ENCODE measurements at regions not wholly inside any gene's neighbourhood (a gene's known extent, or its start where the extent isn't known, plus 50 kb on each side); places are given as distances from the start of the nearest gene placed in this dataset.

DNA sequence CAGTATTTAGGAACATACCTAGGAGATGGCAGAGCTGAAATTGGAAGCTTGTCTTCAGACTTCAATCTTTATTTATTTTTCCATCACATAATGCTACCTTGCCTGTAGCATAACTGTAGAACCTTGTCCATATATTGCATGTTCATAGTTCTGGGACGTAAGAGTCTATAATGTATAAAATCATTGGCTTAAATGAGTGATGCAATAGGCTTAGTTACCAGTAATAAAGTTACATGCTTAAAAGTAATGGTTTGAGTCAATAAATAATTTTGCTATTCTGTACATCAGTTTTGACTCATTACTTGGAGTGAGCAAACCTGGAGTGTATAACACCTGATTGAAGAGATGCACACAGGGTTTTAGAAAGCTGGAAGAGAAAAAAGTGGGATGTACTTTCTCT is 229.3 kb downstream of the CDCA7 start:
- no peaks in the 10 kb centered on the region for H3K27me3 ChIP-seq (ENCODE audit: control insufficient read depth, insufficient read depth, low read length)
- no peak overlapping the region for H3K4me3 ChIP-seq (ENCODE audit: low read depth, low read length)
- no peak for DNase-seq (ENCODE audit: low read depth)
- ChIA-PET CTCF (no interaction called here), POLR2A (no interaction called here)
- TF ChIP-seq, protein P1, sequence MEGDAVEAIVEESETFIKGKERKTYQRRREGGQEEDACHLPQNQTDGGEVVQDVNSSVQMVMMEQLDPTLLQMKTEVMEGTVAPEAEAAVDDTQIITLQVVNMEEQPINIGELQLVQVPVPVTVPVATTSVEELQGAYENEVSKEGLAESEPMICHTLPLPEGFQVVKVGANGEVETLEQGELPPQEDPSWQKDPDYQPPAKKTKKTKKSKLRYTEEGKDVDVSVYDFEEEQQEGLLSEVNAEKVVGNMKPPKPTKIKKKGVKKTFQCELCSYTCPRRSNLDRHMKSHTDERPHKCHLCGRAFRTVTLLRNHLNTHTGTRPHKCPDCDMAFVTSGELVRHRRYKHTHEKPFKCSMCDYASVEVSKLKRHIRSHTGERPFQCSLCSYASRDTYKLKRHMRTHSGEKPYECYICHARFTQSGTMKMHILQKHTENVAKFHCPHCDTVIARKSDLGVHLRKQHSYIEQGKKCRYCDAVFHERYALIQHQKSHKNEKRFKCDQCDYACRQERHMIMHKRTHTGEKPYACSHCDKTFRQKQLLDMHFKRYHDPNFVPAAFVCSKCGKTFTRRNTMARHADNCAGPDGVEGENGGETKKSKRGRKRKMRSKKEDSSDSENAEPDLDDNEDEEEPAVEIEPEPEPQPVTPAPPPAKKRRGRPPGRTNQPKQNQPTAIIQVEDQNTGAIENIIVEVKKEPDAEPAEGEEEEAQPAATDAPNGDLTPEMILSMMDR (IDR thresholded peaks at IDR 0.05; ENCODE audit: insufficient read depth, low read depth, low read length): no peak
- no peaks in the 10 kb centered on the region for H3K36me3 ChIP-seq (ENCODE audit: control insufficient read depth, insufficient read depth, low read length)

- ChIA-PET CTCF (no interaction called here), POLR2A (no interaction called here)
- DNase-seq (ENCODE audit: low read depth): no peak
- no peak overlapping the region for H3K4me3 ChIP-seq (ENCODE audit: low read depth, low read length)
- H3K27me3 ChIP-seq (ENCODE audit: control insufficient read depth, insufficient read depth, low read length): no peaks in the 10 kb centered on the region
- TF ChIP-seq, protein P1 (IDR thresholded peaks at IDR 0.05; ENCODE audit: insufficient read depth, low read depth, low read length): no peak
- H3K36me3 ChIP-seq (ENCODE audit: control insufficient read depth, insufficient read depth, low read length): no peaks in the 10 kb centered on the region
These were observed 230.2 kb downstream of the CDCA7 start for GRCh38 chr2:173584676-173585458.

- ChIA-PET POLR2A (no interaction called here), CTCF (interaction anchor here (1.3 kb wide), 2 partner anchors 8 to 14 kb away, joined by 3 to 4 read pairs; no protein-coding TSS in a partner anchor)
- no peaks in the 10 kb centered on the region for H3K36me3 ChIP-seq (ENCODE audit: control insufficient read depth, insufficient read depth, low read length)
- H3K4me3 ChIP-seq (ENCODE audit: low read depth, low read length): no peak overlapping the region
- DNase-seq (ENCODE audit: low read depth): no peak
- TF ChIP-seq, protein P1 (IDR thresholded peaks at IDR 0.05; ENCODE audit: insufficient read depth, low read depth, low read length): no peak
- H3K27me3 ChIP-seq (ENCODE audit: control insufficient read depth, insufficient read depth, low read length): no peaks in the 10 kb centered on the region
These were observed 234.3 kb downstream of the CDCA7 start for GRCh38 chr2:173588931-173589369.

DNA sequence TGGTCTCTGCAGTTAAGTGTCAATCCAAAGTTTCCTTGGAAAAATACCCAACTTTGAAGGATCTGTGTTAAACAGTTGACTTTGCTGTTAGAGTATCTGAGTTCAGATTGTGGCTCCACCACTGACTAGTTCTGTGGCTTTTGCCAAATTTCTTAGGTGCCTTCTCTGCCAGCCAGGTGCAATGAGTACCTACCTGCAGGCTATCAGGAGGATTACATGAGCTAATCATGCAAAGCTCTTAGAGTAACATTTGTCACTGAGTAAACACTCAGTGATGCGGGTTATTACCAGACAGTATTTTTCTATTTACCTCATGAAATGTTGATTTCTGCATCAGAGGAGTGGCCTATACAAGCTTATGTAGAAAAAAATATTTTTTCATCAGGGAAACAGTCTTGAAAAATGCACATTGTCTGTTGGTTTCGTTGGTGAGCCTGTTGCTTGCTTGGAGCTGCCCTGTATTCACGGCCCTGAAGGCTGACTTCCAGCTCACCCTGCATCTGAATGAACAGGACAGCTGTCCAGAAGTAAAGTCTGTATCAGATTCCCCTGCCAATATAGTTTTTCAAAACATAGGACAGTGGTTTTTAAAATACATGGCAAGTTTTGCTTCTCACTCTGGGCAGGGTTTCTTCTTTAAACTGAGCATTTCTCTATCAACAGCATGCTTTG is 235.1 kb downstream of the CDCA7 start:
- Histone ChIP-seq H3K27me3 (ENCODE audit: control insufficient read depth, insufficient read depth, low read length) (no peaks in the 10 kb centered on the region), H3K4me3 (ENCODE audit: low read depth, low read length) (no peak overlapping the region), H3K36me3 (ENCODE audit: control insufficient read depth, insufficient read depth, low read length) (no peaks in the 10 kb centered on the region)
- DNase-seq (ENCODE audit: low read depth): no peak
- ChIA-PET POLR2A (no interaction called here), CTCF (interaction anchor here (1.3 to 1.7 kb wide), 3 partner anchors 9 to 187 kb away, joined by 3 to 7 read pairs (median 4); no protein-coding TSS in a partner anchor)
- TF ChIP-seq, protein P1 (IDR thresholded peaks at IDR 0.05; ENCODE audit: insufficient read depth, low read depth, low read length): no peak

GRCh38 chr2:173590276-173590861 is 235.7 kb downstream of the CDCA7 start:
- POLR2A ChIA-PET: no interaction called here
- TF ChIP-seq, protein P1 (IDR thresholded peaks at IDR 0.05; ENCODE audit: insufficient read depth, low read depth, low read length): no peak
- CTCF ChIA-PET: interaction anchor here (1.3 to 1.7 kb wide), 3 partner anchors 10 to 187 kb away, joined by 3 to 7 read pairs (median 4); no protein-coding TSS in a partner anchor
- peak; percentile 83 for DNase-seq (ENCODE audit: low read depth)
- H3K4me3 ChIP-seq (ENCODE audit: low read depth, low read length): no peak overlapping the region
- H3K36me3 ChIP-seq (ENCODE audit: control insufficient read depth, insufficient read depth, low read length): no peaks in the 10 kb centered on the region
- no peaks in the 10 kb centered on the region for H3K27me3 ChIP-seq (ENCODE audit: control insufficient read depth, insufficient read depth, low read length)
